ENCODE measurements at regions not wholly inside any gene's neighbourhood (a gene's known extent, or its start where the extent isn't known, plus 50 kb on each side); places are given as distances from the start of the nearest gene placed in this dataset.

GRCh38 chr16:85182286-85182685 is 70.0 kb upstream of the CIBAR2 start:
- DNase-seq (no peak), ATAC-seq (ENCODE audit: low read depth in 2 of 2) (no peak)
- Histone ChIP-seq H3K27me3 (ENCODE audit: control insufficient read depth, insufficient read depth, low read length) (no peaks in the 10 kb centered on the region), H3K9me3 (ENCODE audit: control insufficient read depth in 2 of 2, low read length in 2 of 2) (peaks cover 3 to 17% of the 10 kb centered on the region in 2 experiments), H3K4me1 (ENCODE audit: control insufficient read depth, insufficient read depth, low read length, poor library complexity, severe bottlenecking) (no peaks in the 10 kb centered on the region), H3K27ac (ENCODE audit: insufficient read depth, low read length, poor library complexity, severe bottlenecking) (no peak overlapping the region), H3K36me3 (ENCODE audit: control insufficient read depth, insufficient read depth, low read length) (no peaks in the 10 kb centered on the region), H3K4me3 (ENCODE audit: low read depth, low read length) (no peak overlapping the region)
- no peaks in the 10 kb centered on the region for H3K4me1 Mint-ChIP-seq
- H3K27me3 Mint-ChIP-seq = no peaks in the 10 kb centered on the region
- peaks cover 4% of the 10 kb centered on the region for H3K36me3 Mint-ChIP-seq
- H3K27ac Mint-ChIP-seq = no peak overlapping the region
- peaks cover 0 to 18% (median 2%) of the 10 kb centered on the region in 7 donors for H3K9me3 Mint-ChIP-seq
- no peak overlapping the region for H3K4me3 Mint-ChIP-seq

GRCh38 chr16:85182774-85183173 is 70.5 kb upstream of the CIBAR2 start:
- no peaks in the 10 kb centered on the region for H3K27me3 ChIP-seq (ENCODE audit: control insufficient read depth, insufficient read depth, low read length)
- Mint-ChIP-seq H3K9me3 (peaks cover 0 to 18% (median 2%) of the 10 kb centered on the region in 7 donors), H3K27me3 (no peaks in the 10 kb centered on the region), H3K36me3 (peaks cover 4% of the 10 kb centered on the region), H3K27ac (peak overlapping the region in 1 of 3 donors; percentile 20), H3K4me3 (no peak overlapping the region), H3K4me1 (no peaks in the 10 kb centered on the region)
- no peak for DNase-seq
- H3K36me3 ChIP-seq (ENCODE audit: control insufficient read depth, insufficient read depth, low read length) = no peaks in the 10 kb centered on the region
- ATAC-seq (ENCODE audit: low read depth in 2 of 2) = no peak
- peaks cover 3 to 17% of the 10 kb centered on the region in 2 experiments for H3K9me3 ChIP-seq (ENCODE audit: control insufficient read depth in 2 of 2, low read length in 2 of 2)
- H3K4me1 ChIP-seq (ENCODE audit: control insufficient read depth, insufficient read depth, low read length, poor library complexity, severe bottlenecking) = no peaks in the 10 kb centered on the region
- H3K27ac ChIP-seq (ENCODE audit: insufficient read depth, low read length, poor library complexity, severe bottlenecking) = no peak overlapping the region
- no peak overlapping the region for H3K4me3 ChIP-seq (ENCODE audit: low read depth, low read length)

- peaks cover 3 to 17% of the 10 kb centered on the region in 2 experiments for H3K9me3 ChIP-seq (ENCODE audit: control insufficient read depth in 2 of 2, low read length in 2 of 2)
- H3K27me3 ChIP-seq (ENCODE audit: control insufficient read depth, insufficient read depth, low read length) = no peaks in the 10 kb centered on the region
- Mint-ChIP-seq H3K9me3 (peaks cover 0 to 21% (median 2%) of the 10 kb centered on the region in 7 donors), H3K36me3 (peaks cover 4% of the 10 kb centered on the region), H3K27ac (no peak overlapping the region), H3K4me1 (no peaks in the 10 kb centered on the region), H3K27me3 (peaks cover 3% of the 10 kb centered on the region), H3K4me3 (no peak overlapping the region)
- ATAC-seq (ENCODE audit: low read depth in 2 of 2) (no peak), DNase-seq (no peak)
- no peaks in the 10 kb centered on the region for H3K4me1 ChIP-seq (ENCODE audit: control insufficient read depth, insufficient read depth, low read length, poor library complexity, severe bottlenecking)
- no peak overlapping the region for H3K4me3 ChIP-seq (ENCODE audit: low read depth, low read length)
- no peaks in the 10 kb centered on the region for H3K36me3 ChIP-seq (ENCODE audit: control insufficient read depth, insufficient read depth, low read length)
- H3K27ac ChIP-seq (ENCODE audit: insufficient read depth, low read length, poor library complexity, severe bottlenecking) = no peak overlapping the region
These were observed 71.3 kb upstream of the CIBAR2 start for GRCh38 chr16:85183564-85183963.

GRCh38 chr16:85184404-85184803 is 72.1 kb upstream of the CIBAR2 start:
- Mint-ChIP-seq H3K36me3 (peaks cover 4% of the 10 kb centered on the region), H3K9me3 (peaks cover 1 to 26% (median 6%) of the 10 kb centered on the region in 7 donors), H3K27ac (no peak overlapping the region), H3K4me3 (no peak overlapping the region), H3K4me1 (no peaks in the 10 kb centered on the region), H3K27me3 (peaks cover 11% of the 10 kb centered on the region)
- no peak overlapping the region for H3K4me3 ChIP-seq (ENCODE audit: low read depth, low read length)
- H3K27ac ChIP-seq (ENCODE audit: insufficient read depth, low read length, poor library complexity, severe bottlenecking) = no peak overlapping the region
- peaks cover 6 to 17% of the 10 kb centered on the region in 2 experiments for H3K9me3 ChIP-seq (ENCODE audit: control insufficient read depth in 2 of 2, low read length in 2 of 2)
- H3K4me1 ChIP-seq (ENCODE audit: control insufficient read depth, insufficient read depth, low read length, poor library complexity, severe bottlenecking) = no peaks in the 10 kb centered on the region
- no peaks in the 10 kb centered on the region for H3K36me3 ChIP-seq (ENCODE audit: control insufficient read depth, insufficient read depth, low read length)
- no peak for DNase-seq
- H3K27me3 ChIP-seq (ENCODE audit: control insufficient read depth, insufficient read depth, low read length) = no peaks in the 10 kb centered on the region
- no peak for ATAC-seq (ENCODE audit: low read depth in 2 of 2)

GRCh38 chr16:85185303-85186100 is 73.2 kb upstream of the CIBAR2 start:
- no peak for ATAC-seq (ENCODE audit: low read depth in 2 of 2)
- no peak for DNase-seq
- Histone ChIP-seq H3K4me1 (ENCODE audit: control insufficient read depth, insufficient read depth, low read length, poor library complexity, severe bottlenecking) (no peaks in the 10 kb centered on the region), H3K27me3 (ENCODE audit: control insufficient read depth, insufficient read depth, low read length) (no peaks in the 10 kb centered on the region), H3K36me3 (ENCODE audit: control insufficient read depth, insufficient read depth, low read length) (no peaks in the 10 kb centered on the region), H3K9me3 (ENCODE audit: control insufficient read depth in 2 of 2, low read length in 2 of 2) (peaks cover 8 to 25% of the 10 kb centered on the region in 2 experiments), H3K27ac (ENCODE audit: insufficient read depth, low read length, poor library complexity, severe bottlenecking) (no peak overlapping the region), H3K4me3 (ENCODE audit: low read depth, low read length) (no peak overlapping the region)
- H3K27me3 Mint-ChIP-seq = peaks cover 11% of the 10 kb centered on the region
- no peak overlapping the region for H3K27ac Mint-ChIP-seq
- peaks cover 1 to 30% (median 6%) of the 10 kb centered on the region in 7 donors for H3K9me3 Mint-ChIP-seq
- H3K4me1 Mint-ChIP-seq = no peaks in the 10 kb centered on the region
- peaks cover 4% of the 10 kb centered on the region for H3K36me3 Mint-ChIP-seq
- H3K4me3 Mint-ChIP-seq = no peak overlapping the region

- no peak overlapping the region for H3K4me3 ChIP-seq (ENCODE audit: low read depth, low read length)
- H3K4me3 Mint-ChIP-seq = no peak overlapping the region
- peaks cover 1 to 30% (median 6%) of the 10 kb centered on the region in 7 donors for H3K9me3 Mint-ChIP-seq
- H3K27ac ChIP-seq (ENCODE audit: insufficient read depth, low read length, poor library complexity, severe bottlenecking) = no peak overlapping the region
- ATAC-seq (ENCODE audit: low read depth in 2 of 2) = no peak
- DNase-seq = no peak
- no peak overlapping the region for H3K27ac Mint-ChIP-seq
- H3K4me1 ChIP-seq (ENCODE audit: control insufficient read depth, insufficient read depth, low read length, poor library complexity, severe bottlenecking) = no peaks in the 10 kb centered on the region
- H3K4me1 Mint-ChIP-seq = no peaks in the 10 kb centered on the region
- H3K9me3 ChIP-seq (ENCODE audit: control insufficient read depth in 2 of 2, low read length in 2 of 2) = peaks cover 8 to 25% of the 10 kb centered on the region in 2 experiments
- no peaks in the 10 kb centered on the region for H3K27me3 ChIP-seq (ENCODE audit: control insufficient read depth, insufficient read depth, low read length)
- H3K27me3 Mint-ChIP-seq = peaks cover 11% of the 10 kb centered on the region
- H3K36me3 ChIP-seq (ENCODE audit: control insufficient read depth, insufficient read depth, low read length) = no peaks in the 10 kb centered on the region
- H3K36me3 Mint-ChIP-seq = peaks cover 4% of the 10 kb centered on the region
These were observed 74.7 kb upstream of the CIBAR2 start for GRCh38 chr16:85187002-85187401.

GRCh38 chr16:85187447-85187846 is 75.2 kb upstream of the CIBAR2 start:
- no peaks in the 10 kb centered on the region for H3K4me1 ChIP-seq (ENCODE audit: control insufficient read depth, insufficient read depth, low read length, poor library complexity, severe bottlenecking)
- DNase-seq (no peak), ATAC-seq (ENCODE audit: low read depth in 2 of 2) (no peak)
- Mint-ChIP-seq H3K36me3 (peaks cover 4% of the 10 kb centered on the region), H3K9me3 (peaks cover 1 to 30% (median 6%) of the 10 kb centered on the region in 7 donors), H3K27ac (no peak overlapping the region), H3K27me3 (peaks cover 11% of the 10 kb centered on the region), H3K4me3 (no peak overlapping the region), H3K4me1 (no peaks in the 10 kb centered on the region)
- H3K27me3 ChIP-seq (ENCODE audit: control insufficient read depth, insufficient read depth, low read length) = no peaks in the 10 kb centered on the region
- no peak overlapping the region for H3K4me3 ChIP-seq (ENCODE audit: low read depth, low read length)
- H3K27ac ChIP-seq (ENCODE audit: insufficient read depth, low read length, poor library complexity, severe bottlenecking) = no peak overlapping the region
- H3K9me3 ChIP-seq (ENCODE audit: control insufficient read depth in 2 of 2, low read length in 2 of 2) = peaks cover 8 to 25% of the 10 kb centered on the region in 2 experiments
- no peaks in the 10 kb centered on the region for H3K36me3 ChIP-seq (ENCODE audit: control insufficient read depth, insufficient read depth, low read length)

GRCh38 chr16:85187886-85188285 is 75.6 kb upstream of the CIBAR2 start:
- H3K27ac Mint-ChIP-seq = no peak overlapping the region
- Histone ChIP-seq H3K4me1 (ENCODE audit: control insufficient read depth, insufficient read depth, low read length, poor library complexity, severe bottlenecking) (no peaks in the 10 kb centered on the region), H3K27me3 (ENCODE audit: control insufficient read depth, insufficient read depth, low read length) (no peaks in the 10 kb centered on the region), H3K36me3 (ENCODE audit: control insufficient read depth, insufficient read depth, low read length) (no peaks in the 10 kb centered on the region), H3K27ac (ENCODE audit: insufficient read depth, low read length, poor library complexity, severe bottlenecking) (no peak overlapping the region), H3K4me3 (ENCODE audit: low read depth, low read length) (no peak overlapping the region), H3K9me3 (ENCODE audit: control insufficient read depth in 2 of 2, low read length in 2 of 2) (peaks cover 8 to 25% of the 10 kb centered on the region in 2 experiments)
- ATAC-seq (ENCODE audit: low read depth in 2 of 2) = no peak
- H3K36me3 Mint-ChIP-seq = peaks cover 4% of the 10 kb centered on the region
- peaks cover 11% of the 10 kb centered on the region for H3K27me3 Mint-ChIP-seq
- H3K4me3 Mint-ChIP-seq = no peak overlapping the region
- peaks cover under 1 to 28% (median 6%) of the 10 kb centered on the region in 7 donors for H3K9me3 Mint-ChIP-seq
- DNase-seq = no peak
- H3K4me1 Mint-ChIP-seq = no peaks in the 10 kb centered on the region

Data from CD4-positive, CD25-positive, alpha-beta regulatory T cell (primary cell).